Upper lobe of right lung (tissue), 1 donor: ENCODE measurements at regions not wholly inside any gene's neighbourhood (a gene's known extent, or its start where the extent isn't known, plus 50 kb on each side); places are given as distances from the start of the nearest gene placed in this dataset.

Source experiments
- ATAC-seq: fragments of 200-7000 bp; cut with Tn5 transposase; one replicate; pipeline ENCODE4 v1.9.1; 2020; ENCODE audit warnings: mild to moderate bottlenecking, moderate library complexity
- DNase-seq: peaks from one replicate; pipeline ENCODE4 v3.0.0-alpha.2; 2020
- H3K27ac ChIP-seq: fragments of 200-600 bp; one replicate; pipeline ENCODE4 v1.8.0; 2022
- H3K27me3 ChIP-seq: fragments of 200-600 bp; one replicate; pipeline ENCODE4 v1.8.0; 2022; ENCODE audit warnings: mild to moderate bottlenecking
- H3K36me3 ChIP-seq: fragments of 200-600 bp; one replicate; pipeline ENCODE4 v1.8.0; 2022
- H3K4me1 ChIP-seq: fragments of 200-600 bp; one replicate; pipeline ENCODE4 v1.8.0; 2022
- H3K4me3 ChIP-seq: fragments of 200-600 bp; one replicate; pipeline ENCODE4 v1.8.0; 2022; ENCODE audit warnings: mild to moderate bottlenecking
- H3K9me3 ChIP-seq: fragments of 200-600 bp; one replicate; pipeline ENCODE4 v1.8.0; 2022
- CTCF ChIP-seq: fragments of 200-600 bp; IDR thresholded peaks from one replicate; pipeline ENCODE4 v1.8.0; 2022; ENCODE audit warnings: antibody characterized with exemption
- intact Hi-C: fragments of 100-400 bp; cut with DNase I; formaldehyde crosslinking; loops from one replicate; pipeline ENCODE4 v1.11.0; 2022
- donor health status: DM: no; HTN: yes; CAD: no; lungs with severe emphysema.

GRCh38 chr3:95055288-95055687 lies 992.4 kb downstream of the NSUN3 start:
- Histone ChIP-seq H3K9me3 (no peaks in the 10 kb centered on the region), H3K36me3 (no peaks in the 10 kb centered on the region), H3K27ac (no peak overlapping the region), H3K4me3 (no peak overlapping the region), H3K4me1 (no peaks in the 10 kb centered on the region), H3K27me3 (no peaks in the 10 kb centered on the region)
- TF ChIP-seq CTCF = no peak
- DNase-seq (no peak), ATAC-seq (no peak)
- intact Hi-C loops = no loop called here

DNA sequence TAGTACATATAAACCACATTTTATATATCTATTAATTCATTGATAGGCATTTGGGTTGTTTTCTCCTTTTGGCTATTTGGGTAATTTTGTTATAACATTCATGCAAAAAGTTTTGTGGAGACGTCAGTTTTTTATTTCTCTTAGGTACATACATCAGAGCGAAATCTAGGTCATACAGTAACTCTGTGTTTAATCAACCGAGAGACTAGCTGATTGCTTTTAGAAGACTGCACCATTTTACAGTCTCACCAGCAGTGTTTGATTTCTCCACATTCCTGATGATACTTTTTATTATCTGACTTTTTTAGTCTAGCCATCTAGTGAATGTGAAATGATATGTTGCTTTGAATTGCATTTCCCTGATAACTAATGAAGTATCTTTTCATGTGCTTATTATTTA lies 1019.3 kb downstream of the NSUN3 start:
- H3K27me3 ChIP-seq = no peaks in the 10 kb centered on the region
- H3K9me3 ChIP-seq = no peaks in the 10 kb centered on the region
- intact Hi-C loops = no loop called here
- H3K4me3 ChIP-seq = no peak overlapping the region
- no peaks in the 10 kb centered on the region for H3K36me3 ChIP-seq
- DNase-seq (no peak), ATAC-seq (no peak)
- no peak overlapping the region for H3K27ac ChIP-seq
- H3K4me1 ChIP-seq = no peaks in the 10 kb centered on the region
- TF ChIP-seq CTCF = no peak

DNA sequence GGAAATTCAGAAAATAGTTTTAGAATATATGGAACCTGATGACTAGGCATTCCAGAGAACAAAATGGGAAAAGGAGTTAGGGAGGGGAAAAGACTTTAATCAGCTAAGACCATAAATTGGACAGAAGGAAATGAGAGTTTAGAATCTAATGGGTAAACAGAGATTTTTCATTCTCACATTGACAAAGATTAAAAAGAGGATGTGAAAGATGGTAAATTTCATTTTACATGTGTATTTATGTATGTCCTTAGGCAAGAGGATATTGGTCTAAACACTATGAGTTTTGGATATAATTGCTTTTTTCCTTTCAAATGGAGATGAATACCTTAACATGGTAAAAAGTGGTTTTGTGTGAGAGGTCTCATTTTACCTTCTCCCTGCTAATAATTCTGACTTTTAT lies 1021.9 kb downstream of the NSUN3 start:
- no peaks in the 10 kb centered on the region for H3K9me3 ChIP-seq
- no peaks in the 10 kb centered on the region for H3K36me3 ChIP-seq
- H3K27ac ChIP-seq = no peak overlapping the region
- no peak overlapping the region for H3K4me3 ChIP-seq
- DNase-seq = no peak
- H3K4me1 ChIP-seq = no peaks in the 10 kb centered on the region
- no peak for ATAC-seq
- no peak for TF ChIP-seq CTCF
- intact Hi-C loops = no loop called here
- H3K27me3 ChIP-seq = no peaks in the 10 kb centered on the region

DNA sequence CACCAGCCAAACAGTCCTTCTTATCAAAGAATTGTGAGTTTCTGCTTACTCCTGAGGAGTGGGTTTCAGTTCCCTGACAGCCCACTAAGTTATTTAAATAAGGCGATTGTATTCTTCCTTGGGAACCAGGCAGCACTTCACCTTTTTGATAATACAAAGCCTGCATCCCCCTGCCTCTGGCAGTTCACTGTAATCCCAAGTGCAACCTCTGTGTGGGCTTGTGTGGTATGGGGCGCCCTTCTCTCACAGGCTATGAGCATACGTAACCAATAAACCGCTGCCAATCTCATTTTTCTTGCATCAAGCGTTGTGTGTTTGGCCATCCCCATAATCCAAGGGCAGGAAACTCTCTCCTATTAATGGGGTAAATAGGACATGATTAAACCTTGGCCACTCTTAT lies 1025.6 kb downstream of the NSUN3 start:
- Histone ChIP-seq H3K36me3 (no peaks in the 10 kb centered on the region), H3K27ac (no peak overlapping the region), H3K4me3 (no peak overlapping the region), H3K9me3 (no peaks in the 10 kb centered on the region), H3K27me3 (no peaks in the 10 kb centered on the region), H3K4me1 (no peaks in the 10 kb centered on the region)
- DNase-seq (no peak), ATAC-seq (no peak)
- intact Hi-C loops = no loop called here
- no peak for TF ChIP-seq CTCF

GRCh38 chr3:95097493-95097892 lies 1034.6 kb downstream of the NSUN3 start:
- no peak for TF ChIP-seq CTCF
- Histone ChIP-seq H3K36me3 (no peaks in the 10 kb centered on the region), H3K9me3 (no peaks in the 10 kb centered on the region), H3K27ac (no peak overlapping the region), H3K4me1 (no peaks in the 10 kb centered on the region), H3K27me3 (no peaks in the 10 kb centered on the region), H3K4me3 (no peak overlapping the region)
- no peak for DNase-seq
- intact Hi-C loops = no loop called here
- ATAC-seq = no peak

DNA sequence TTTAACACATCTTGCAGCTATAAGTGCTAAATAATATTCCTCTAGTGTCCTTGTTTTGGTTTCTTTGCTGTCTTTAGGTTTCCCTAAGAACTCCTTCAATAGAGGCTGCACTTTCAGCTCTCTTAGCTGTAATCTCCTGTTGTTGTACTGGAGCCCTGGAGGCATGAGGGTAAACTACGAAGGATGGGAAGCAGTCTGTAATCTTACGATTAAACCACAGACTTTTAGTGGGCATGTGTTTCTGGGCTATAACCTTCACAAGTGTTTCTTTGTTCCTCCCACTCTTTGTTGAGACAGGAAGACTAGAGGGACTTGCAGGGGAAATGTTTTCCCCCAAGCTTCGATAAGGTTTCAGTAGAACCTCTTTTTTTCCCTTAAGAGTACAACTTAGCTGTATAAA lies 1058.1 kb downstream of the NSUN3 start:
- no peaks in the 10 kb centered on the region for H3K9me3 ChIP-seq
- H3K4me3 ChIP-seq = no peak overlapping the region
- no peak overlapping the region for H3K27ac ChIP-seq
- H3K36me3 ChIP-seq = no peaks in the 10 kb centered on the region
- ATAC-seq (no peak), DNase-seq (no peak)
- H3K27me3 ChIP-seq = no peaks in the 10 kb centered on the region
- H3K4me1 ChIP-seq = no peaks in the 10 kb centered on the region
- intact Hi-C loops = no loop called here
- no peak for TF ChIP-seq CTCF
